ENCODE measurements at regions not wholly inside any gene's neighbourhood (a gene's known extent, or its start where the extent isn't known, plus 50 kb on each side); places are given as distances from the start of the nearest gene placed in this dataset.

- Histone ChIP-seq H3K56ac (ENCODE audit: extremely low read depth, insufficient read depth, low read length) (no peak overlapping the region), H4K91ac (ENCODE audit: insufficient read depth, low read depth, low read length) (no peak overlapping the region), H3K9me3 (ENCODE audit: control insufficient read depth, insufficient read depth, low read length) (0 out of 2 replicates have a peak, but pooled peaks cover 5% of the 10 kb centered on the region), H4K5ac (ENCODE audit: low read depth, low read length) (no peak overlapping the region), H3K4ac (ENCODE audit: low read depth, low read length) (no peak overlapping the region), H3K4me2 (ENCODE audit: low read depth, low read length) (no peak overlapping the region), H3K79me1 (ENCODE audit: low read depth in 1 of 2, low read length in 2 of 2) (no peaks in the 10 kb centered on the region), H4K8ac (ENCODE audit: low read depth in 2 of 2, low read length in 2 of 2) (no peak overlapping the region), H2BK5ac (ENCODE audit: low read depth, low read length, poor library complexity, severe bottlenecking) (no peak overlapping the region), H4K20me1 (ENCODE audit: insufficient read depth, low read length) (no peaks in the 10 kb centered on the region), H2BK20ac (ENCODE audit: low read depth, low read length) (no peak overlapping the region), H3K23ac (ENCODE audit: low read depth, low read length) (no peak overlapping the region), H3K18ac (ENCODE audit: low read depth, low read length) (no peak overlapping the region), H2AFZ (replicated peaks; ENCODE audit: low read length, poor library complexity) (no peak overlapping the region), H3K4me1 (ENCODE audit: control insufficient read depth, insufficient read depth, low read length) (no peaks in the 10 kb centered on the region), H3K9me1 (ENCODE audit: insufficient read depth, low read length) (no peaks in the 10 kb centered on the region), H3K27ac (ENCODE audit: insufficient read depth, low read length) (no peak overlapping the region), H3K4me3 (ENCODE audit: insufficient read depth, low read depth, low read length) (no peak overlapping the region), H3K9ac (ENCODE audit: low read depth, low read length) (no peak overlapping the region), H2BK15ac (ENCODE audit: low read depth, low read length) (no peak overlapping the region), H3K27me3 (ENCODE audit: control insufficient read depth, insufficient read depth, low read length) (no peaks in the 10 kb centered on the region), H2BK120ac (ENCODE audit: low read depth, low read length) (no peak overlapping the region), H2AK5ac (ENCODE audit: low read depth, low read length) (no peak overlapping the region), H3K14ac (replicated peaks; ENCODE audit: low read depth, low read length) (no peak overlapping the region), H2AK9ac (replicated peaks; ENCODE audit: low read depth, low read length, poor library complexity) (no peak overlapping the region), H3K36me3 (ENCODE audit: control insufficient read depth, insufficient read depth, low read length) (no peaks in the 10 kb centered on the region)
- WGBS, 2 experiments (ENCODE audit: extremely low coverage in 2 of 2, insufficient read length in 1 of 2): no CpG with 5 or more reads among the region's 2 CpGs
- DNase-seq: no peak
- intact Hi-C loops (cut with micrococcal nuclease): no loop called here
- ATAC-seq (ENCODE audit: low read depth): no peak
- BruUV-seq (replicated peaks): no TSS peak
- POLR2A ChIA-PET (ENCODE audit: unreplicated experiment): no interaction called here
- in situ Hi-C loops (cut with MboI; ENCODE audit: low sequenced_read_pairs): no loop called here
- dilution Hi-C loops (cut with HindIII; ENCODE audit: low sequenced_read_pairs, unreplicated experiment): no loop called here
- TF ChIP-seq MAZ (IDR thresholded peaks at IDR 0.05; ENCODE audit: borderline replicate concordance, low read depth, low read length) (no peak), RFX5 (IDR thresholded peaks at IDR 0.05; ENCODE audit: low read depth, low read length) (no peak), BHLHE40 (IDR thresholded peaks at IDR 0.05; ENCODE audit: low read depth, low read length) (no peak), ELK1 (IDR thresholded peaks at IDR 0.05; ENCODE audit: borderline replicate concordance, low read depth, low read length) (no peak), CEBPB (IDR thresholded peaks at IDR 0.05; ENCODE audit: low read depth, low read length) (no peak), CHD1 (IDR thresholded peaks at IDR 0.05; ENCODE audit: low read depth, low read length) (no peak), SMC3 (IDR thresholded peaks at IDR 0.05; ENCODE audit: low read depth, low read length) (no peak), CTCF (conservative IDR thresholded peaks at IDR 0.05; ENCODE audit: low read depth, low read length) (no peak), POLR2A (IDR thresholded peaks at IDR 0.05; ENCODE audit: low read depth, low read length) (no peak), MXI1 (IDR thresholded peaks at IDR 0.05; ENCODE audit: borderline replicate concordance, low read depth, low read length) (no peak), MAFK (IDR thresholded peaks at IDR 0.05; ENCODE audit: low read depth, low read length) (no peak), RAD21 (IDR thresholded peaks at IDR 0.05; ENCODE audit: low read length) (no peak), RCOR1 (IDR thresholded peaks at IDR 0.05; ENCODE audit: insufficient replicate concordance, low read length) (no peak), USF2 (IDR thresholded peaks at IDR 0.05; ENCODE audit: low read depth, low read length) (no peak), FOS (IDR thresholded peaks at IDR 0.05; ENCODE audit: low read depth, low read length) (no peak), NFE2L2 (IDR thresholded peaks at IDR 0.05; ENCODE audit: low read depth, low read length) (no peak)
- CTCF ChIA-PET: no interaction called here
These were observed 669.9 kb upstream of the ID4 start for GRCh38 chr6:19167251-19167650.

Data from IMR-90 (cell line).